C1 segment of cervical spinal cord (tissue), 14 donors: ENCODE measurements at regions not wholly inside any gene's neighbourhood (a gene's known extent, or its start where the extent isn't known, plus 50 kb on each side); places are given as distances from the start of the nearest gene placed in this dataset.

Experiments
- DNase-seq, 14 donors: peaks; one replicate each; lab custom pipeline; 2025; lab: John Stamatoyannopoulos, UW

DNA sequence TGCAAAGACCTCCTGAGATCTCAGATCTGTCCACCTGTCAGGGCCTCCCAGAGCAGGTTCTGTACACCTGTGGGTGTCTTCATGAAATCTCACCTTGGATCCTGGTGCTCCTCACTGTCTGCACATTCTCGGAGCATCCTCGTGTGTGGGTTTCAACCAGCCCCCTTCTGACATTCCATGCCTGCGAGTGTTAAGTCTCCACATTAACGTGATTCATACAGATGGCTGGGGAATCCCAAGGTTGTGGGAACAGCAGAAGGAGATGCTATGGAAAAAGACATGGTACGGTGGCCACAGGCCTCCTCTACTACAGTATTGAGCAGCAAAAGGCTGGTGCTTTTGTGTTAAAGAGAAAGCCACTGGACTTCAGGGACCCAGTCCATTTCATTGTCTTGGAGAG is 556.5 kb downstream of the DHX35 start:
- no peak for DNase-seq

DNA sequence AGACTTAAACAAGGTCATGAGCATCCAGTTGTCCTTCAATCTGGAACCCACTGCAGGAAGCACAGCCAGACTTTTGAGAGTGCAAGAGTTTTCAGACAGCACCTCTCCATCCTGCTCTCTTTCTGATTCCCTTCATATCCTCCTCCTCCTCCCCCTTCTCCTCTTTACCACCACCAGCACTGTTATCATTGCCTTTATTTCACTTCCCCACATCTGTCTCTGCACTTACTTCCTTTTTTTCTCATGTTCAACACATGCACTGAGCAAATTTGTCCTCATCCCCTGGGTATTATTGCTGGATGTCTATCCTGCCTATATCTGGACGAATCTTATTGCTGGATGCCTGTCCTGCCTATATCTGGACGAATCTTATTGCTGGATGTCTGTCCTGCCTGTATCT is 554.8 kb downstream of the DHX35 start:
- no peak for DNase-seq

GRCh38 chr20:39504710-39505094 is 542.6 kb downstream of the DHX35 start:
- no peak for DNase-seq

DNA sequence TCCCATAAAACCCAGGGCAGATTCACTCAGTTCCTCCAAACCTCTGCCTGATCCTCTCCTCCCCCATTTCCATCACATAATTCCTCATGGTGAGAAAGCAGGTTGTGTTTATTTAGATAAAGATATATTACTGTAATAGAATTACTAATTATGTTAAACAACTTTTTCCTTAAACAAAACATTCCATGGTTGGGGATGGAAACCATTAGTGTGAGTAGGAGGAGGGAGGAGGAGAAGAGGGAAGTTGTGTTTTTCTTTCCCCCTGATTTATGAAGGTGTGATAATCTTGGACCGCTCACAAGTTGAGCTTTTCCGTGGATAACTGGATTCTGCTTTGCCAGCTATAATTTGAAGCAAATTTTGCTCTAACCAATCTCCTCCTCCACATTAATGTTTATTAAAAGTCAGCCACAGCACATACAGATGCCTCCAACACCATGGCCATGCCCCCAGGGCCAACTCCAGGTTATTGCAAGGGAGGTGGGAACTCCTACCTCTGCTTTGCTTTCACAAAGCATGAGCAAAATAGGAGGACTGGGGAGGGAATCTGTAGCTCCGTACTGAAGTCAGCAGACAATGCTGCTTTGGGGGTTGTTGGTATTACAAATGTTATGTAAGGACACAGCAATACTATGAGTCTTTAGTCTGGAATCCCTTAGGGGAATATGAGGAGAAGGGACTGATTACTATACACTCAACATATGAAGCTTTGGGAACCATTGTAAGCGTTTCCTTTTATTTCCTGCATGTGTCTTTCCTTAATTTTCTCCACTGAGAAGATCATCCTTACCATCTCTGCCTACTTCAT is 542.0 kb downstream of the DHX35 start:
- no peak for DNase-seq

- no peak for DNase-seq
Observed at GRCh38 chr20:39492223-39492797, 530.2 kb downstream of the DHX35 start.

GRCh38 chr20:39491711-39492110 is 529.6 kb downstream of the DHX35 start:
- no peak for DNase-seq

- DNase-seq: no peak
Observed at GRCh38 chr20:39489986-39490560, 527.9 kb downstream of the DHX35 start.

- DNase-seq: no peak
Observed at GRCh38 chr20:39480276-39481043, 518.3 kb downstream of the DHX35 start.

- no peak for DNase-seq
Observed at GRCh38 chr20:39479196-39479810, 517.2 kb downstream of the DHX35 start.

DNA sequence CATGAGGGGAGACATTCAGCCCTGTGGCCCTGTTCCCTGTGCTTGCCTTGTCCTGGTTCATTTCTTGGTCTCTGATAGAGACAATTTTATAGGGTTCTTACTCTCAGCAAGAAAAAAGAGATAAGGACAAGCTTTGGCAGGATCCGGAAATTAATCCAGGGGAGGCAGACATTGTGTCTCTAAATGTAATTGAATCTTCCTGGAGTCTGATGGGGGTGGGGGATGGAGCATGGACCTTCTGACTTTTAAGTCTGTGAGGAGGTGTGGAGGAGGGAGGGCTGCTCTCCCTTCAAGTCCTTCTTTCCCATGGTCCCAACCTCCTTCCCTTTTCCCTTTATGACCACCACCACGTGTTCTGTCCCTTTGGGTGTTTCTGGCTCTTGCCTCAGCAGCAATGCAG is 512.7 kb downstream of the DHX35 start:
- no peak for DNase-seq

DNA sequence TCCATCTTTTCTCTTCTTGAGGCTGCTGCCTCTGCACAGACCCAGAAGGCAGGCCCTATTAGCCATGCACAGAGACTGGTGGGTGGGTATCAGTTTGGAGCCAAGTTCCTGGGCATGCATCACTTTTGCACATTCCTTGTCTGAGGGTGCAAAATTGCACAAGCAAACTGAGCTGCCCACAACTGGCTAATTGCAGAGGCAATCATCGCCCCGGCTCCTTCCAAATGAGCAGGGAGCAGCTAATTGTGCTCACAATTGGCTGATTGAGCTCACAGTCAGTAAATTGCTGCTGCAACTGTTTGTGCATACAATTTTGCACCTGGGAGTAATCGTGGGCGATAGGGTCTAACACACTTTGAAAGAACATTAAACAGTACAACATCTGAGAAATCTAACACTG is 511.4 kb downstream of the DHX35 start:
- DNase-seq: no peak

DNA sequence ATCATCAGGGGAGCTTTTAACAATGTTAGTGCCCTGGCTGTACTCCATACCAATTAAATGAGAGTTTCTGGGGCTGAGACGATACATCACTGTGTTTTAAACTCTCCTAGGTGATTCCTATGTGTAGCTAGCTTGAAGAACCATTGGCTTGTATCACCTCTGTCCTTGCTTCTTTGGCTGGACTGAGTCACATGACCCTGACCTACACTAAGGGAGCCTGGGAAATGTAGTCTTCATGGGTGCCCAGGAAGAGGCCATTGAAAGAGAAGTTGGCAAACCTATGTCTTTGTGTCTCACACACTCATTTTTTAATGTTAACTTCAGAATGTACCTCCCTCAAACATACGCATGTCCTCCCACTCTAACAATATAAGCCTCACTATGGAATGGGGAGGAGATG is 506.6 kb downstream of the DHX35 start:
- DNase-seq: no peak

GRCh38 chr20:39464238-39464637 is 502.1 kb downstream of the DHX35 start:
- DNase-seq: no peak

DNA sequence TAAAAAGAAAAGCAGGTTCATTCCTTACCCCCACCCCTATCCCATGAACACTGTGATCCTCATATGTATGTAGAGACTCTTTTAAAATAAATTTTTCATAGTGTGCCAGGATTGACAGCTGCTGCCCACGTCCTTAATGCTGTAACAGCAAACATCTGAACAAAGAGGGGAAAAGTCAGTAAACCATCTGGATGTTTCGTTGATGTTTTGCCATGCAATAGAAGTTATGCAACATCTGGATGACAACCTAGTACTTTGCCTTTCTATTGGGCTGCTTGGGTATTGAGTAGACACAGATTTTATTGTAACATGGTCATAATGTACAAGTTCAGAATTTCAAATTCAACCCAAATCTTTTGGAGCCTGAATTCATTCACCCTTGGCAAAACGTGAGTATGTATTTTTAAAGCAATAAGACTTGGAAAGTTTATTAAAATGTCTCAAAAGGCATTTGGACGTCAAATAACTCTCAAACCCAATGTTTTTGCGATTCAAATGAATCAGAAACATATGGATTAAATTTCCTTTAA is 500.3 kb downstream of the DHX35 start:
- no peak for DNase-seq

DNA sequence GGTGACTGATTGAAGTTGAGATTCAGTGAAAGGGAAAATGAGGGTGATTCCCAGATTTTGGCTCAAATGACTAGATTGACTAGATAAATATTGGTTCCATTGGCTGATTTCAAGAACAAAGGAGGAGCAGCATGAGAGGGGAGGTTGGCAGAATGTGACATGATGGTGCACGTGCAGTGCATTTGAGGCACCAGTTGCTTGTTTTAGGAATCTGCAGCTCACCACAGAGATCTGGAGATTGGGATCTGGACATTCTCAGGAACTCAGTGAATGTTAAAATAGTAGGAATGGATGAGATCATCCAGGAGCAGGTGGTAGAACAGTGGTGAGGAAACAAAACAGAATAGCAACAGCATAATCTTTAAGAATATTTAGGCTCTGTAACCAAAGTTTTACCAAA is 496.3 kb downstream of the DHX35 start:
- no peak for DNase-seq

GRCh38 chr20:39453890-39454289 is 491.7 kb downstream of the DHX35 start:
- DNase-seq: no peak

DNA sequence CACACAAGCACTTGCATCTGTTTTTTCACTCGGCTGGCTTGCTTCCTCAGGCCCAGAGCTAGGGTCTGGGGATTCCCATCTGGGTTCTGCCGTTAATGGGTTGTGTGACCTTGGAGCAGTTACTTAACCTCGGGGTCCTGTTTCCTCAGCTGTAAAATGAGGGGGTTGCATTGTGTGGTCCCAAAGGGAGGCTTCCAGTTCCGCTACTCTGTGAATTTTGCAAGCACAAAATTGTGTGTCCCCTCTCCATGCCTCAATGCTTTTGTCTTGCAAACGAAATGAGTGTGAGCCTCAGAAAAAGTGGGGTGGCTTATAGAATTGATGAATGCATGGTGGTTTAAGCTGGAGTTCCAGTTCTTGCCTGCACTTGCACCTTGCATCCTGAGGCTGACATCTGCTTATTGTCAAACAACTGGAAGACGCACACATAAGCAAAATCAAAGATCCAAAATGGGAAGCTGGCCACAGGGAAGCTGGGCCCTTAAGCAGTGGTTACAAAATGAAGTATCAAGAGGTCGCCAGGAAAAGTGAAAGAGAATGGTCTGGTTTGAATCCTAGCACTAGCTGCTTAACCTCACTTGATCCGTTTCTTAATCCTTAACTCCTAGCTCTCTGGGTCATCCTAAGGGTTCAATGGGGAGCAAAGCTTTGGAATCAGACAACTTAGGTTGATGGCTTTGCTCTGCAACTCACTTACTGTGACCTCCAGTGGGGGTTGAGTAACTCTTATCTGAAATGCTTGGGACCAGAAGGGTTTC is 490.6 kb downstream of the DHX35 start:
- DNase-seq: no peak

GRCh38 chr20:39451386-39451785 is 489.2 kb downstream of the DHX35 start:
- no peak for DNase-seq

DNA sequence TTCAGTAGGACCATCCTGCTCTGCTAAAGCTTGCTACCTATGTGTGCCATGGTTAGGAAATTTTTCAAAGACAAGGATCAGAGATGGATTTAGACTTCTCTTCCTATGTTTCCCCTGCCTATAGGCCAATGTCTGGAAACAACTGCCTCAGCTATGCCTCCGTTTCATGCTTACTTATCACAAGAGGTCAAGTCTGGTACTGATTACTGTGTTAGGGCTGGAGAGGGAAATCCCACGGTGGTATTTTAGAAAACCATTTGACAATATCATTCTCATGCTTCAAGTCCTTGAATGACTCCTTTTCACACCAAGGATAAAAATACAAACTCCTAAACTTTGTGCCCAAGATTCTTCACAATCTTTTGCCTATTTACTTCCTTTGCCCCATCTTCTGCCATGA is 484.3 kb downstream of the DHX35 start:
- no peak for DNase-seq

GRCh38 chr20:39445095-39445494 is 483.0 kb downstream of the DHX35 start:
- no peak for DNase-seq

DNA sequence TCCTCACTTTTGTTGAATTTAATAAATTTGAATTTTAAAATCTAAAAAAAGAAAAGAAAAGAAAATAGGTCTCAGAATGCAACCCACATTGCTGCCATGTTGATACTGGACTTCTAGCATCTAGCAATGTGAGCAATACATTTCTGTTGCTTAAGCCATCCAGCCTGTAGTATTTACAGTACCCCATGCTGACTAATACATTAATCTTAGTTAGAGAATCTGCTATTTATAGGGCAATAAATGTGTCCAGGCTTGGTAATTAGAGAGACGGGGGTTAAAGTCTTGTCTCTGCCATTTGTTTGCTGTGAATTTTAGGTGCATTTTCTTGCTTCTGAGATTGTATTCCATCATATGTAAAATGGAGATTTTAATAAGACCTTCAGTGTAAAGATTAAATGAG is 471.3 kb downstream of the DHX35 start:
- DNase-seq: no peak
